ENCODE measurements at regions not wholly inside any gene's neighbourhood (a gene's known extent, or its start where the extent isn't known, plus 50 kb on each side); places are given as distances from the start of the nearest gene placed in this dataset.

- H3K4me3 Mint-ChIP-seq = no peak overlapping the region
- ChIA-PET POLR2A (no interaction called here), CTCF (interaction anchor here (0.6 to 1.5 kb wide), 5 partner anchors 23 to 1159 kb away, joined by 3 to 4 read pairs (median 3); partner anchors contain the start of gene SUDS3)
- H3K9me3 Mint-ChIP-seq = no peaks in the 10 kb centered on the region
- TF ChIP-seq HMGA2 (CRISPR knock-in tag; IDR thresholded peaks at IDR 0.05) (no peak), MAX (CRISPR knock-in tag; IDR thresholded peaks at IDR 0.05) (no peak), TP53 (CRISPR knock-in tag; IDR thresholded peaks at IDR 0.05) (no peak), NFE2L1 (CRISPR knock-in tag; IDR thresholded peaks at IDR 0.05) (no peak), MYBL2 (CRISPR knock-in tag; IDR thresholded peaks at IDR 0.05) (no peak), ARID4B (CRISPR knock-in tag; IDR thresholded peaks at IDR 0.05; ENCODE audit: borderline replicate concordance) (no peak), EMX1 (CRISPR knock-in tag; IDR thresholded peaks at IDR 0.05) (no peak), TCF7 (CRISPR knock-in tag; IDR thresholded peaks at IDR 0.05; ENCODE audit: low read depth) (no peak), ZBTB21 (CRISPR knock-in tag; IDR thresholded peaks at IDR 0.05; ENCODE audit: borderline replicate concordance) (no peak), ATF1 (CRISPR knock-in tag; IDR thresholded peaks at IDR 0.05) (no peak), USF1 (CRISPR knock-in tag; IDR thresholded peaks at IDR 0.05) (no peak), ZNF396 (CRISPR knock-in tag; IDR thresholded peaks at IDR 0.05; ENCODE audit: borderline replicate concordance) (no peak), ZMAT4 (CRISPR knock-in tag; IDR thresholded peaks at IDR 0.05) (no peak), NR3C1 (CRISPR knock-in tag; conservative IDR thresholded peaks at IDR 0.05; ENCODE audit: low read depth) (no peak)
- peaks cover 80% of the 10 kb centered on the region for H3K4me1 Mint-ChIP-seq
- DNase-seq (ENCODE audit: low spot score) (no peak), ATAC-seq (no peak)
- no peaks in the 10 kb centered on the region for H3K36me3 Mint-ChIP-seq
- peak overlapping the region; percentile 95 for H3K27ac Mint-ChIP-seq
- no peaks in the 10 kb centered on the region for H3K27me3 Mint-ChIP-seq (ENCODE audit: low read depth)
These were observed 160.1 kb downstream of the SUDS3 start for GRCh38 chr12:118536306-118536906.

- peak overlapping the region; percentile 97 for H3K27ac Mint-ChIP-seq
- CTCF ChIA-PET = interaction anchor here (0.6 to 1.5 kb wide), 4 partner anchors 80 to 665 kb away, joined by 3 to 4 read pairs (median 3); partner anchors contain the start of gene SUDS3
- peak; percentile 66 for ATAC-seq
These were observed 161.1 kb downstream of the SUDS3 start for GRCh38 chr12:118537481-118537917.

GRCh38 chr12:118541071-118541470 lies 164.7 kb downstream of the SUDS3 start:
- POLR2A ChIA-PET = interaction anchor here (1.1 kb wide), 1 partner anchor 89 kb away, joined by 7 read pairs; no protein-coding TSS in a partner anchor
- H3K27ac Mint-ChIP-seq = no peak overlapping the region
- TF ChIP-seq CREM (CRISPR knock-in tag; IDR thresholded peaks at IDR 0.05) (no peak), HMGXB4 (CRISPR knock-in tag; IDR thresholded peaks at IDR 0.05) (no peak), FOXP4 (CRISPR knock-in tag; IDR thresholded peaks at IDR 0.05) (no peak), JAZF1 (CRISPR knock-in tag; IDR thresholded peaks at IDR 0.05) (no peak), ELF4 (CRISPR knock-in tag; IDR thresholded peaks at IDR 0.05; ENCODE audit: low read depth) (no peak), GRHL2 (CRISPR knock-in tag; IDR thresholded peaks at IDR 0.05; ENCODE audit: insufficient replicate concordance, severe bottlenecking) (no peak), E2F4 (CRISPR knock-in tag; IDR thresholded peaks at IDR 0.05; ENCODE audit: borderline replicate concordance, low read depth) (no peak)

More at GRCh38 chr12:118537481-118537917, 161.1 kb downstream of the SUDS3 start:
- TF ChIP-seq NR3C1 (CRISPR knock-in tag; conservative IDR thresholded peaks at IDR 0.05; ENCODE audit: low read depth) = no peak
- TF ChIP-seq RORB (CRISPR knock-in tag; IDR thresholded peaks at IDR 0.05) = no peak
- 0 out of 2 replicates have a peak, but pooled peaks cover 4% of the 10 kb centered on the region for H3K36me3 Mint-ChIP-seq
- H3K9me3 Mint-ChIP-seq = peaks cover 4% of the 10 kb centered on the region
- H3K4me1 Mint-ChIP-seq = peaks cover 84% of the 10 kb centered on the region
- H3K27me3 Mint-ChIP-seq (ENCODE audit: low read depth) = no peaks in the 10 kb centered on the region
- POLR2A ChIA-PET = interaction anchor here (0.6 kb wide), 1 partner anchor 960 kb away, joined by 4 read pairs; no protein-coding TSS in a partner anchor
- no peak overlapping the region for H3K4me3 Mint-ChIP-seq
- no peak for DNase-seq (ENCODE audit: low spot score)

More at GRCh38 chr12:118541071-118541470, 164.7 kb downstream of the SUDS3 start:
- CTCF ChIA-PET = no interaction called here
- Mint-ChIP-seq H3K4me3 (no peak overlapping the region), H3K27me3 (ENCODE audit: low read depth) (no peaks in the 10 kb centered on the region), H3K36me3 (0 out of 2 replicates have a peak, but pooled peaks cover 4% of the 10 kb centered on the region), H3K4me1 (peaks cover 62% of the 10 kb centered on the region), H3K9me3 (peaks cover 4% of the 10 kb centered on the region)
- no peak for DNase-seq (ENCODE audit: low spot score)
- ATAC-seq = no peak
